GM21390 (cell line): ENCODE measurements at regions not wholly inside any gene's neighbourhood (a gene's known extent, or its start where the extent isn't known, plus 50 kb on each side); places are given as distances from the start of the nearest gene placed in this dataset.

Experiments
- ATAC-seq: cut with Tn5 transposase; IDR thresholded peaks from one replicate; pipeline ENCODE4 v1.9.1; 2021; ENCODE audit not compliant: unreplicated experiment

DNA sequence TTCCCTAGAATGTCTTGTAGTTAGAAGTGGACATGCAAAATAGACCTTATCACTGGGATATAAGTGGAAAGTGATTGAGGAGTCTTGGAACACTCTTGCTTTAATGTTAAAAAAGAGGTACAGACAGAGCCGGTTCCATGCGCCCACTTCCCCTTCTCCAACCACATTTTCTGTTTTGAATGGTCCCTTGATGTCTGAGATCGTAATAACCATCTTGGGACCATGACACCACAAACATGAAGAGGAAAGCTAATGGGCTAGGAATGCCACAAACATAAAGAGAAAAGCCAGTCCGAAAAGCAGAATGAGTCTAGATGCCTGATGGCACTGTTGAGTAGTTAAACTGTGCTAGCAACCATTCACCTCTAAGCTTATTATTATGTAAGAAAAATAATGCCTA lies 54.8 kb upstream of the SPON1 start:
- ATAC-seq = no peak

DNA sequence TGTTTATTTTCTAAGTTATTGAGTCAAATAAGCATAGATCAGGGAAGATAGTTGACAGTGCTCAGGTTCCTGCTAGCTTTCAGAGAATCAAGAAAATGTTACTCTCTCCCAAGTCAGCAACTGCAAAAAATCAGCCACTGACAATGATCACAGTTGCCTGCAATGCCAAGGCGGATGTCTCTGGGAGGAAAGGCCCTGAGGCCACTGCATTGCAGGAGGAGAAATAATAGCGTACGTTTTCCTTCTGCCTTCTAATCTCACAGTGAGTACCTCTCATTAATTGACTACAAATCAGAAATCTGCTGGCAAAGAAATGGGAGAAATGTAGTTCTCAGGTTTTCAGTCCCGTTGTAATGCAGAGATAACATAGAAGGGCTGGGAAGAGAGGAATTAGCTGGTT lies 54.0 kb upstream of the SPON1 start:
- no peak for ATAC-seq
